DMS79 (cell line): ENCODE measurements at regions not wholly inside any gene's neighbourhood (a gene's known extent, or its start where the extent isn't known, plus 50 kb on each side); places are given as distances from the start of the nearest gene placed in this dataset.

Source experiments
- DNase-seq: peaks from one replicate; lab custom pipeline; 2025; lab: John Stamatoyannopoulos, UW

DNA sequence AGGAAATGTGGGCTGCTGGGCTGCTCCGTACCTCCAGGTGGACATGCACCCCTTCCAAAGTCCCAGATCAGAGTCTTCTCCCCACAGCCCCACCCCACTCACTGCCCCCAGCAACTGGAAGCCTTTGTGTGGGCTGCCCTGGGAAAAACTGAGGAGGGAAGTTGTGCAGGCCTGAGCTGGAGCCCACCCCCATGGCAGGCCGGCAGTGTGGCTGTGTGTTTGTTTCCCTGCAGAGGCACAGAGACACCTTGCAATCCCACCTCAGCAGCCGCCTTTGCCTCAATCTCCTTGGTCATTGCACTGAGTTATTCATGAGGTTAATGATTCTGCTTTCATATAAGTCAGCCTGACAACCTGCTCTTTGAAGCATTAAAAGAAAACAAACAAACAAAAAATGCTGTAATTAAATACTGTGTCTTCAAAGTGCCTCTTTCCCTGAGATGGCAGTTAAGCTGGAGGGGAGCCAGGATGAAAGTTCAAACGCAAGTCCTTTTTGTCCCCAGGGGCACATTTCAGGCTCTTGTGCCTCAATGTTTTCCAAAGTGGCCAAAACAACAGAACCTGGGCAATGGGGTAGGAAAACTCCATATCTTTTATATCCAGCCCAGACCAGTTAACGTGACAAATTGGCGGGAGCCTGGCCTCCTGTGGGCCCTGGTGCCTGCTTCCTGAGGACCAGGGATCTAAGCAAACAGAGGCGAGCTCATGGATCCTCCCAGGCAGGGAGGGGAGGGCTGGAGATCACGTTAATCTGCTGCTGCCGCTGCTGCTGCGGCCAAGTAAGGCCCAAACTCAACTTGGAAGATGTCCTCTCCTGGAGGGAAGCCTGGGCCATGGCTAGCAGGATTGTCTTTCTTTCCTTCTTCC lies 51.9 kb upstream of the TSPAN11 start:
- DNase-seq, result peak; percentile 96

DNA sequence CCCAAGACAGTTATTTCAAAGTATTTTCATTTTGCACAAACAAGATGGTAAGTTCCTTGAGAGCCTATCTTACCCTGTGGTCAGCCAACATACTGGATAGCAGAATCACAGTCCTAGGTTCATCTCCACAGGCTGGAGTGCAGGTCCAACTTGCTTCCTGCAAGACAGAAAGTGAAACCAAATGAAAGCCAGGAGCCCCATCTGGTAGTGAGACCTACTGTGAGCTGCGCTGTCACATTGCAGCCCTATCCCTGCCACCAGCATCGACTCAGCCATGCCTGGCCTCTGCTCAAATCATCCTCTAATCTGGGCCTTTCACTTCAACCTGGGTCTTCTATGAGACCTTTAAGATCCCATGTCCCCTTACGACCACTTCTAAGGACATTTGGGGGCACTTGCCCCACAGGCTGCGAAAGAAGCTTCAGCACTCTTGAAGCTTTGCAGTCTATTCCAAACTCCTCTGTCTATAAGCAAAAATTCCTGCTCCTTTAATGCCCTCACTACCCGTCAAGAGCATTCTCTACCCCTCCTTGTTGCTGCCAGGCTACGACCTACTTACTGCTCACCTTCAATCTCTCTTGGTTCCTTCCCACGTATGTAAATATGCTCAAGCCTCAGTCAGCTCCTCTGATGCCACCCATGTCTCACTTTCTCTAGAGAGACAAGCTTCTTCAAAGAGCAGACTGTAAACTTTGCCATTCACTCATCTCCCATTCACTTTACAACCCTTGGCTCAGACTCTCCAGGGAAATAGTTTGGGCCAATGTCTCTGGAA lies 55.9 kb upstream of the TSPAN11 start:
- no peak for DNase-seq

DNA sequence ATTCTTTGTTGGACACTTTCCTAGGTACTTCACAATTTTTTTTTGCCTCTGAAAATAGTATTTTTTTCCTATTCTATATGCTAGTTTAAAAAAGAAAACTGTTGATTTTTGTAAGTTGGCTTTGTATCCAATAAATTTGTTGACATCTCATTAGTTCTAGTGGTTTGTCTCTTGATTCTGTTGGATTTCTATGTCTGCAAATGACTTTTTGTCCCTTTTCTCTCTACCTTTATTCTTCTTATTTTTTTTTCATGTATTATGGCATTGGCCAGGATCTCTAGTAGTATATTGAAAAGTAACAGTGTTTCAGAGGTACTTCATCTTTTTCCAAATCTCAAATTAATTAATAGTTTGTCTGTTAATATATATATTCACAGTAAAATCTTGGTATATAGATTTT lies 59.1 kb upstream of the TSPAN11 start:
- no peak for DNase-seq

DNA sequence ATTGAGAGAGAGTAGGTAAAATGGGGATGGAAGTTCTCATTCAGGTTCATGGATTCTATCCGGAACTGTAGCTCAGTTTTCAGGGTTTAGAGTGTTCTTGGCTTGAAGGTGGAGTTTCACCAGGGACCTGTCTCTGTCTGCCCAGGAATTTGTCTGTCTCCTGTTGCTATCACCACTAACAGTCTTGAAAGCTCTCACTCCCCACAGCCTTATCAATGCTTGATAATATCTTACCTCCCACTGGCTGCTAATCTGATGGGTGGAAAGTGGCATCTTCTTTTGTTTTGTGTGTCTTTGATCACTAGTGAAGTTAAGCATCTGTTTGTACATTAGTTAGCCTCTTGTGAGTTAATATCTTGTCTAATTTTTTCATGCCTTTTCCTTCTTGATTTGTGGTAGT lies 60.3 kb upstream of the TSPAN11 start:
- DNase-seq, result no peak

DNA sequence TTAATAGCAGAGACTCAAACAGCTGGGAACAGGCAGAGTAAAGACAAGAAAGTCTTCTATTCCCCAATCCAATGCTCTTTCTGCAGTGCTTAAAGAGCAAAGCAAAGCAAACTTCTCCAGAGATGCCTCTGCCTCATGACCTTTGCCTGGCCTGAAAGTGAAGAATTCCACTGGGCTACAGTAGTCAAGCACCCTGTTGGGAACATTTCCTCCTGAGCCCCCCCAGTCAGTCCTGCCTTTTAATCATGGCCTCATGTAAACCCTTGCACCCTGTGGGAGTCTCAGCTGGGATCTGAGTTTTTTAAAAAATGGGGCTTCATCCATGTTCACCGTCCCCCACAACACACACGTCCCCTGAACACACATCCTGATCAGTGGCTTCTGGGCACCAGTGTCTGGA lies 62.7 kb upstream of the TSPAN11 start:
- DNase-seq, result no peak

DNA sequence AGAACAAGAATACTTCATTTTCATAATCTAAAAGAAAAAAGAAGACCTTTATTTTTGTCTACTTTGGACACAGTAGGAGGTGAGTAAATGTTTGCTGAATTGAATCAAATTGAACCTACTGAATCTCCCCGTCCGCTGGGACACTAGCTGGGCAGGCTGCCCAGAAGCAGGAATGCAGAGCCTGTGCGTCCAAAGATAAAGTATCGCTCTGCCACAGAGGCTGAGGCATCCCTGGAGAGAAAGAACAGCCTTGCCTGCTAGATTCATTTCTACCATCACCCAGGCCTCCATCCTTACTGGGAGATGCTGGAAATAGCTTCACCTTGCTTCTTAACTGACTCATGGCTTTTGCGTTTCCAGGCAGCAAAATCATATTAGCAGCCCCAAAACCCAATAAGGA lies 64.1 kb upstream of the TSPAN11 start:
- no peak for DNase-seq

DNA sequence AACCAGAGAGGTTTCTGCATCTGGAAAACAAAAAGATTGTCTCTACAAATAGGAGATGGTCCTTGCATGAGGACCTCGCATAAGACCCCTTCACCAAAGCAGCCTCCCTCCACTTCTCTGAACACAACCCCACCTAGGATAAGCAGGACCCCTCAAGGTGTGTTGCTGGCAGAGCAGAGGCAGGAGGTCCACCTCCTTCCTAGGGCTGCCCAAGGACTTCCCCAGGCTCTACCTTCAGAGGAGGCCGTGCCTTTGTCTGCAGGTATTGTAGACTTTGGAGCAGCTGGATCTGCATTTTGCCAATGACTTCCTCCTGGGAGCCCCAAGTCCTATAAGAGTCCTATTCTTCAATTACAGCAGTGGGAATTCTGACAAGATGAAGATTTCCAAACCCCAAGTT lies 67.3 kb upstream of the TSPAN11 start:
- no peak for DNase-seq

DNA sequence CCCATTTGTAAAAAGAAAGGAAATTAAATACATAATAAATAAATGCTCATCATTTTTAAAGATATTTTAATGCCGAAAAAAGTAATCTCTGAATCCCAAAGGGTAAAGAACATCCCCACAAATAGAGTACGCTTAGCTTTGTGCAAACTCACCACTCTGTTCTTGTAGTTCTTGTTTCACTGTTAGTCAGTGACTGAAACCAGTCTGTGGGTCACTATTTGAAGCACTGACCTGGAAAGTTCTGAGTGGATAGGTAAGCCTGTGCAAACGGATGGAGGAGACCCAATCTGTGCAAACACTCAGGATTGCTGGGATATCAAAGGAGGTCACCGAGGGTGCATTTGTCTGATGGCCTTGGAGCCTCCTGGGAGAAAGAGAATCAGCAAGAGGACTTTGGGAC lies 68.1 kb upstream of the TSPAN11 start:
- DNase-seq, result no peak

DNA sequence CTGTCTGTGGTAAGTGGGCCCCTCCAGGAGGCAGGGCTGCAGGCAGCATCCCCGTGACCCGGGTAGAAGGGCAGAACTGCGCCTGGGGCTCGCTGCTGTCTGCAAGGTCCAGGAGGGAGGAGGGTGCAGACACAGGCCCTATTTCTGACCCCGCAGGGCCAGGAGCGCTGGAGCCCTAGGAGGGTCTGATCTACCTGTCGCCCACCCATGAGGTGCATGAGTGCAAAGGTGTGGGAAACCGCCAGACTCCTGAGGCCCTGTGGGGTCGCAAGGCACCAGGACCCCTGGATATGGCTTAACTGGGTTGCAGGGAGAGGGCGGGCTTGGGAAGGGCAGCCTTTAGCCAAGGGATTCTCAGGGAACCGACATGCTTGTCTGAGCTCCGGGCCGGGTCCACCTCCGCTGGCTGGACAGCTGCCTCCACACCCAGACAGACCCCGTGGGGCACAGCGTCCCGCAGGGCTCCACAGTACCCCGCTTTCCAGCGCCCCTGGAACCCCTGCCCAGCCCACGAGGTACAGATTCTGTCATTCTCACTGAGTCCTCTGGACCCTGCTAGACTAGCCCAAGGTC lies 72.9 kb upstream of the TSPAN11 start:
- no peak for DNase-seq

DNA sequence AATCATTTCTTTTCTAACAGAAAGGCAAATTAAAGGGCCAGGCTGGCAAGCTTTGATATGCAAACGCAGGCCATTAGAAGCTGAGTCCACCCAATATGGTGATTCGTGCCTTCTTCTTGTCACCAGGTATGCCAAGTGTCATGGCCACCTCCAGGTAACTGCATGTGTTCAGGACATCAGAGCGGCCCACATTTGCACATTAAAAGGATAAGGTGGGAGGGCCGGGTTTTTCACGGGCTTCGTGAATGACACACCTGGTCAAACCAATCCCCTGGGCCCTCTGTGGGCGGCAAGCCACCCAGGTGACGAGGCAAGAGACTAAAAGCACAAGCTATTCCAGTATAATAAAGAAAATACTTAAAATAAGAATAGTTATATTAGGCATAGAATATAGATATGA lies 75.9 kb upstream of the TSPAN11 start:
- no peak for DNase-seq

DNA sequence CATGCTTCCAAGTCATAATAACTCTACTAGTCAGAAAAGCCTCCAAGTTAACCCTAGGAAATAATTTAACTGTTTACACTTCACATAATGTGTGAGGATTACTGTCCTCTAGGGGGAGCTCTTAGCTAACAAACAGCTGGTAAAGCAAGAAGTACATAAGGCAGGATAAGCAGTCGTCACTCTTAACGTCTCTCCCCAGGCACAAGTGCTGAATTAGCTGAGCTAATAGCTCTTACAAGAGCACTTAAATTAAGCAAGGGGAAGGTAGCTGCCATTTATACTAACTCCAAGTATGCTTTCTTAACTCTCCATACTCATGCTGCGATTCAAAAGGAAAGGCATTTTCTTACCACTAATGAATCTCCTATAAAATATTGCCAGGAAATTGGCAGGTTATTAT lies 79.3 kb upstream of the TSPAN11 start:
- peak; percentile 21 for DNase-seq

DNA sequence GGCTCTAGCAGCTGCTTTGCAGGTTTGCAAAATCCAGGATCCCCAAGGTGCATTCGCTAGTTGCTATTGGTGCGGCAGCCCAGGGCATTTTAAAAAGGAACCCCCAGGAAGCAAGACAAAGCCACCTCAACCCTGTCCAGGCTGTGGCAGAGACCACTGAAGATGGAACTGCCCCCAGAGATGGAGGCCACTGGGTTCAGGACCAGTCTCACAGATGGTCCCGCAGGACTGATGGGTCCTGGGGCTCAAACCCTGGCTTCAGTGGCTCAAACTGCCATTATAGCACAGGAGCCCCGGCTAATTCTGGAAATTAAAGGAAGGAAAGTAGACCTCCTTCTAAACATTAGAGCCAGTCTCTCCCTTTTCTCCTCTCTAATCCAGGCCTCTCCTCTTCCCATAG lies 79.8 kb upstream of the TSPAN11 start:
- no peak for DNase-seq

DNA sequence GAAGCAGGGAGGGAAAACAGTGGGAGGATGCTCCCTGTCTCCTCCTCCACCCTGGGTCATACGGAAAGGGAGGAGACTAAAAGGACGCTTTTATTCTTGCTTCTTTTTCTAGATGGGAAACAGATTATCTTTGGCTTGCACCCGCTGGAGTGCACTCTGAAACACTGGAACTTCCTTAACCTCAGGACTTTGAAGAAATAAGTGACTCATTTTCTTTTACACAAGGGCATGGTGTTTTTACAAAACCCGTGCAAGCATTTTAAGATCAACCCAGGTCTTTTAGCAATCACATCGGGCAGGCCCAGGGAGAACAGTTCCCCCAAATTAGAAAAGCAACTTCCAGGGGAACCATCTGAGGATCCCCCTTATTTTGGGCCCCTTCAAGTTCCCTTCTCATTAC lies 80.9 kb upstream of the TSPAN11 start:
- DNase-seq, result no peak

DNA sequence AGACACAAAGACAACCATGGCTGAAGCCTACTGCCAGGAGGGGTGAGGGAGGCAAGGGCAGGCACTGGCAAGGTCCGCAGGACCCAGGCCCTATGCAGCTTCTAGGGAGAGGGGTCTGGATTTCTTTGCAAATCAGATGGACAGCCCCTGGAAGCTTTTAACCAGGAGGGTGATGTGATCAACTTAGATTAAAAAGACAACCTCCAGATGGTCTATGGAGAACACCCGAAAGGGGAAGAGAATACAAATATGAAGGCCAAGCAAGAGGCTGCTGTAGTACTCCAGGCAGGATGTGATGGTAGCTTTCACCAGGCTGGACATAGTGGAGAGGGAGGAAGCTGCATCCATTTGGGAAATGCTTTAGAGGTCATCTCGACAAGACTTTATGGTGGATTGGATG lies 83.3 kb upstream of the TSPAN11 start:
- no peak for DNase-seq

DNA sequence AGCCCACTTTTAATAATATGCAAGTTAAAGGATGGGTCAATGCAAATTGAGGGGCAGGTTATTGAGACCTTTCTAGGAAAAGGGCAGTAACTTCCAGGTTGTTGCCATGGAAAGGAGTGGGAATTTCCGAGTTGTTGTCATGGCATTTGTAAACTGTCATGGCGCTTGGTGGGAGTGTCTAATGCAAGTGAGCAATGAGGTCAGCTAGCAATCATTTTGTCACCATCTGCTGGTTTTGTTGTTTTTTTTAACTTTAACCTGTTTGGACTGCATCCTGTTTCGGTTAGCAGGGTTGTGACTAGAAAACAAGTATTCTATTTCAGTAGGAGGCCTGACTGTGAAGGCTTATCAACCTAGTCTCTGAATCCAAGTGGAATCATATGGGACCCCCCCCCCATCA lies 85.8 kb upstream of the TSPAN11 start:
- DNase-seq, result no peak

DNA sequence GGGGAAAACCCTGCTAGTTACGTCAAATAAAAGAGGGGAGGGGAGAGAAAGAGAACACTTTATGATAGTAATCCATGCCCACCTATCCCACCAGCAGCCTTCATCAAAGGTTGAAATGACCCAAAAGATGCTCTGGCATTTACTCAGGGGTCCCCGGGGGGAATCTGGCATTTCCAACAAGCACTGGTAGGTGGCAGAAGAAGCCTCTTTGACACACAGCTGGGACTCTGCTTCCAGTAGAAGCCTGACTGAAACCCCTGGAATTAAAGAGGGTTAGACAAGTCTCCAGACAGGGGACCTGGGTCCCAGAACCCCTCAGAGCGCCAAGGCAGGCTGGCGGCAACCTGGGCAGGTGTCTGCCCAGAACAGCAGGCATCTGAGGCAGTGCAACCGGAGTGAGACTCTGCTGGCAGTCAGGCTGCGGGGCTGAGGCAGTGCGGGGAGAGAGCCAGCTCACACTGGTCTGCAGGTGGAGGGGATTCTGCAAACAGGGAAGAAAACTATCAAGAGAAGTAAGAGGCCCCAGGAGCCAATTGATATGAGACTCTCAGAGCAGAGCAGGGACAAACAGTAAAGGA lies 85.0 kb upstream of the CAPRIN2 start:
- no peak for DNase-seq

DNA sequence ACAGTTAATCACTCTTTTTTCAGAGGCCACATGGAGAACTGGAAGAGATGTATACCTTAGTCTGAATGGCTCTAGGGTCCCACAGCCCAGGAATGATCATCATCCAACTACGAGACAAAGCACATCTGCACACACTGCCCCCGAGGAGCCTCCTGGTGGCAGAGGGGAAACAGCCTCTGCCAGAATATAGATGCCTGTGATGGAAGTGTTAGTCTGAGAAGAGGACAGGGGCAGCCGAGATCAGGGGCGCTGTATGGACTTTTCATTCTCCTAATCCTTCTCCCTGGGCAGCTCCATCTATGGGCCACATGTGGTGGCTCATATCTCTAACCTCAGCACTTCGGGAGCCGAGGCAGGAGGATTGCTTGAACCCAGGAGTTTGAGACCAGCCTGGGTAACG lies 82.8 kb upstream of the CAPRIN2 start:
- DNase-seq, result no peak

DNA sequence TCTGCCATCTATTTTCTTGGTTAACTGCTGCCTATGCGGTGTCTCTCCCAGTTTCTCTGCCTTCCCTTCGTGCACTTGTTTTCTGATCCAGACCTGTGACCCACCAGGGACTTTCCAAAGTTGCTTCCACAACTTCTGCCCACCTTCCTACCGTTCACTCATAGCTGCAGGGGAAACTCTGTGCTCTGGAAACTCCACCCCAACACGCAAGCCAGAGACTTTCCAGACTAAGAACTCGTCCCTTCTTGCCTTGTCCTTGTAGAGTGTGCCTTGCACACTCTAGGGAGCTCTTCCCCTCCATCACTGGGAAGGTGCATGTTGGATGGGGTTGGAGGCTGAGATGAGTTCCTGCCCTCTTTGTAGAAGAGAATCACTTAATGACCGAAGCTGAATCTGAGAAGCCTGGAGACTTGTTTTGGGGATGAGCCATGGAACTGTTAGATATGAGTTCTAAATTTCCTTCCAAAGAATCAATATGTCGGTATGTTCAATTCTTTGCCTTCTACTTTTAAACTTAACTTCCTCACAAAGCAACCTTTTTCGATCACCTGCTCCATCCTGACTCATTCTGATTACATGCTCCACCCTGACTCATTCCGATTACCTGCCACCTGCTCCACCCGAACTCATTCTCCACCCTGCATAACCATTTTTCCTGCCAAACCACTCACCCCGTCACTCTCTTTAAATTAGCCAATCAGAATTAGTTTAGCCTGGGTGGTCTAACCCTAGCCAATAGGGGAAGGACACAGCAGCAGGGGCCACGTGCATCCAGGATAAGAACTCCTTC lies 82.1 kb upstream of the CAPRIN2 start:
- no peak for DNase-seq

DNA sequence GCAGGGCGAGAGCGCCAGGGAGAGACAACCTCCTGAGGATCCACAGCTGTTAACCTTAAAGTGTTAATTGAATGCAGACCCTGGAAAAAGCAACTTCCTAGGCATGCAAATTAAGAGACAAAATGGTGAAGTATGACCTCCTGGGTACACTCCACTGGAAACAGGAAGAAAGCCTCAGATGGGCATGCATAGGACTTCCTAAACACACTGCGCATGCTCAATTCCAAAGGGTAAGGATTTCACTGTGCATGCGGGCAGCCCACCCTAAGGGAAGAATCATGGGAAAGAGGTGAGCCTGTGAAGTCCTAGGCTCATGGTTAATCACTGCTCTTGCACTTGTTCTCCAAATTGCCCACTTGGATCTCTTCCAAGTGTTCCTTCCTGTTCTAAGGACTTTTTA lies 80.5 kb upstream of the CAPRIN2 start:
- no peak for DNase-seq

DNA sequence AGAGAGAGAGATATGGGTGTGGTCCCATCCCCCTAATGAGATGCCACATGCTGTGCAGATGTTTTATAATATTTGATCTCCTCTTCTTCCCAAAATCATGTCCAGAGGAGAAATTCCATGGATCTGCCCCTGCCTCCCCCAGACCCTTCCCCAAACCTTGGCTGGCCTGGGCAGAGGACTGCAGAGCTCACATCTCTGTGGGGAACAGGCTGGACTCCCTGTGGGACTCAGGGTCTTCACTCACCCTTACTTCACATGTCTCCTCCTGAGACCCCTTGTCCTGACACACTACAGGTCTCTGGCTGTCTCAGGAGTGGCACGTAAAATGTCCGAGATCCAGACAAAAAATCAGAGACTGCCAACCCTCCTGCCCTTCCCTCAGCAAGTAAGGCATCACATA lies 76.0 kb upstream of the CAPRIN2 start:
- no peak for DNase-seq

DNA sequence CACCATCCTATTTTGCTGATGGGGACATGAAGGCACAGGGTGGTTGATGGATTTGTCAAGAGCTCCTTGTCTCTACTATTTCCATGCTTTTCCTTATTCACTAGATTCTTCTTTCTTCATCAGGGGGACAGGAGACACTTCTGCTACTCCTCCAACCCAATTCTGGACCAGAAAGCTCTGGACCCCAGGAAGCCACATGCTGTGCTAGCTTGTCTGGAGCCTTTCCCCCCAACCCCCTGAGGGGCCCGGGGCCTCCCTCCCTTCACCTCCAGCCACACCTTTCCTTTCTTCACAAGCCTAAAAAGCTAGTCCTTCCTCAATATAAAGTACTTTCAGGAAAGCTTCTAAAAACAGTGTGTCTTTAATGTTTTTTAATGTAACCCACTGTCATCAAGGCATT lies 75.1 kb upstream of the CAPRIN2 start:
- DNase-seq, result no peak

DNA sequence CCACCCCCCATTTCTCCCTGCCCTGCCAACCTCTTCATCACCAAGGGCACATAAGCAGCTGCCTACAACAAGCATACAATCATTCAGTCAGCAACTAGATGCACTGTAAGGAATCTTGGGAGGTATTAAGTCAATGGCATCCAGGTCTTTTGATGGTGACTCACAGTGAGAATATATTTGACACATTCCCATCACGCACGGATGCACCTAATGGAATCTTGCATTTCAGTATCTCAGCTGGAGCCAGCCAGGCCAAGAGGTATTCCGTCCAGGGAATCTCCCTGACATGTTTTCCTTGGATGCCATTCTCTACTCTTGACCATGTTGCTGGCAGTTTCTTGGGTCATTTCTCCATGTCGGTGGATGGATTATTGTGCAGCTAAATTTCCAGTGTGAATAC lies 73.9 kb upstream of the CAPRIN2 start:
- DNase-seq, result no peak
